SK-N-SH treated with all-trans-retinoic acid at 6 μM for 48 hours (cell line): ENCODE measurements at regions not wholly inside any gene's neighbourhood (a gene's known extent, or its start where the extent isn't known, plus 50 kb on each side); places are given as distances from the start of the nearest gene placed in this dataset.

Experiments
- ATAC-seq: fragments of 200-7000 bp; cut with Tn5 transposase; 3 replicates; pipeline ENCODE4 v1.9.1; 2020; ENCODE audit warnings: mild to moderate bottlenecking, moderate library complexity
- BACH2 ChIP-seq: fragments of 250-450 bp; sonication (Bioruptor Pico); IDR thresholded peaks from 2 replicates; pipeline ENCODE4 v1.9.0; 2021; ENCODE audit warnings: mild to moderate bottlenecking, borderline replicate concordance
- CREB5 ChIP-seq: fragments of 250-450 bp; sonication (Bioruptor Pico); IDR thresholded peaks from 2 replicates; pipeline ENCODE4 v1.5.1; 2020; ENCODE audit warnings: low read depth, mild to moderate bottlenecking, moderate library complexity
- CSDC2 ChIP-seq: fragments of 250-450 bp; sonication (Bioruptor Pico); IDR thresholded peaks from 2 replicates; pipeline ENCODE4 v1.5.0; 2020; ENCODE audit warnings: mild to moderate bottlenecking, moderate library complexity
- CSRNP3 ChIP-seq: fragments of 250-450 bp; sonication (Bioruptor Pico); IDR thresholded peaks from 2 replicates; pipeline ENCODE4 v1.5.1; 2021; ENCODE audit warnings: mild to moderate bottlenecking, moderate library complexity
- ESRRG ChIP-seq: fragments of 250-450 bp; sonication (Bioruptor Pico); IDR thresholded peaks from 2 replicates; pipeline ENCODE4 v1.6.1; 2021; ENCODE audit warnings: mild to moderate bottlenecking
- GLIS3 ChIP-seq: fragments of 250-450 bp; sonication (Bioruptor Pico); IDR thresholded peaks from 2 replicates; pipeline ENCODE4 v1.5.0; 2020; ENCODE audit warnings: mild to moderate bottlenecking, moderate library complexity
- OSR1 ChIP-seq: fragments of 250-450 bp; sonication (Bioruptor Pico); IDR thresholded peaks from 2 replicates; pipeline ENCODE4 v1.8.0; 2022; ENCODE audit warnings: moderate library complexity, mild to moderate bottlenecking, inconsistent platforms
- PATZ1 ChIP-seq: fragments of 250-450 bp; sonication (Bioruptor Pico); IDR thresholded peaks from 2 replicates; pipeline ENCODE4 v1.8.0; 2020; ENCODE audit warnings: mild to moderate bottlenecking, moderate library complexity, borderline replicate concordance
- POU6F1 ChIP-seq: fragments of 250-450 bp; sonication (Bioruptor Pico); IDR thresholded peaks from 2 replicates; pipeline ENCODE4 v1.8.0; 2021; ENCODE audit warnings: low read depth, mild to moderate bottlenecking, moderate library complexity, borderline replicate concordance
- PPARA ChIP-seq: fragments of 250-450 bp; sonication (Bioruptor Pico); IDR thresholded peaks from 2 replicates; pipeline ENCODE4 v1.5.0; 2020; ENCODE audit warnings: mild to moderate bottlenecking, borderline replicate concordance
- SNAI2 ChIP-seq: fragments of 250-450 bp; sonication (Bioruptor Pico); IDR thresholded peaks from 2 replicates; pipeline ENCODE4 v1.5.0; 2020; ENCODE audit warnings: mild to moderate bottlenecking, moderate library complexity
- TCF4 ChIP-seq: fragments of 250-450 bp; sonication (Bioruptor Pico); IDR thresholded peaks from 2 replicates; pipeline ENCODE4 v1.8.0; 2021; ENCODE audit warnings: mild to moderate bottlenecking, moderate library complexity, borderline replicate concordance
- TOX ChIP-seq: fragments of 250-450 bp; sonication (Bioruptor Pico); IDR thresholded peaks from 2 replicates; pipeline ENCODE4 v1.8.0; 2021; ENCODE audit warnings: mild to moderate bottlenecking, moderate library complexity, borderline replicate concordance
- ZFP3 ChIP-seq: fragments of 250-450 bp; sonication (Bioruptor Pico); IDR thresholded peaks from 2 replicates; pipeline ENCODE4 v1.5.0; 2020; ENCODE audit warnings: mild to moderate bottlenecking, moderate library complexity
- ZNF565 ChIP-seq: fragments of 450-650 bp; formaldehyde crosslinking; conservative IDR thresholded peaks from 2 replicates; pipeline ENCODE4 v1.5.0; 2020; ENCODE audit warnings: low read depth, mild to moderate bottlenecking, moderate library complexity
- ZNF70 ChIP-seq: fragments of 450-650 bp; formaldehyde crosslinking; IDR thresholded peaks from 2 replicates; pipeline ENCODE4 v1.5.0; 2020; ENCODE audit warnings: mild to moderate bottlenecking, moderate library complexity
- ZNF8 ChIP-seq: fragments of 450-650 bp; formaldehyde crosslinking; IDR thresholded peaks from 2 replicates; pipeline ENCODE4 v1.5.0; 2020; ENCODE audit warnings: mild to moderate bottlenecking, moderate library complexity

GRCh38 chr11:106321601-106322000 lies 244.1 kb downstream of the AASDHPPT start:
- no peak for ATAC-seq
- TF ChIP-seq TOX (CRISPR knock-in tag) = no peak
- no peak for TF ChIP-seq ZNF565
- TF ChIP-seq CREB5 (CRISPR knock-in tag) = no peak
- no peak for TF ChIP-seq ZFP3 (CRISPR knock-in tag)
- TF ChIP-seq PPARA (CRISPR knock-in tag) = no peak
- no peak for TF ChIP-seq CSRNP3
- no peak for TF ChIP-seq OSR1 (CRISPR knock-in tag)
- TF ChIP-seq, all 23 proteins: peak for 0

GRCh38 chr11:106322106-106322505 lies 244.6 kb downstream of the AASDHPPT start:
- TF ChIP-seq CSRNP3 (no peak), POU6F1 (no peak), SNAI2 (CRISPR knock-in tag) (no peak), GLIS3 (CRISPR knock-in tag) (no peak), ZNF565 (no peak), CSDC2 (CRISPR knock-in tag) (no peak)
- no peak for ATAC-seq

GRCh38 chr11:106326087-106326486 lies 248.6 kb downstream of the AASDHPPT start:
- ATAC-seq = no peak
- TF ChIP-seq TCF4 (CRISPR knock-in tag) = no peak
- no peak for TF ChIP-seq ZNF8 (CRISPR knock-in tag)
- TF ChIP-seq ESRRG = no peak
- no peak for TF ChIP-seq OSR1 (CRISPR knock-in tag)
- TF ChIP-seq ZNF565 = no peak
- TF ChIP-seq SNAI2 (CRISPR knock-in tag) = no peak
- TF ChIP-seq PATZ1 (CRISPR knock-in tag) = no peak
- TF ChIP-seq, all 23 proteins: peak for 0

GRCh38 chr11:106327134-106327533 lies 249.7 kb downstream of the AASDHPPT start:
- no peak for TF ChIP-seq CREB5 (CRISPR knock-in tag)
- TF ChIP-seq SNAI2 (CRISPR knock-in tag) = no peak
- TF ChIP-seq ZNF565 = no peak
- no peak for TF ChIP-seq ESRRG
- TF ChIP-seq ZNF70 (CRISPR knock-in tag) = no peak
- no peak for ATAC-seq

GRCh38 chr11:106327637-106328036 lies 250.2 kb downstream of the AASDHPPT start:
- no peak for ATAC-seq
- TF ChIP-seq PPARA (CRISPR knock-in tag) (no peak), BACH2 (no peak)
